Keratinocyte (primary cell): ENCODE measurements at regions not wholly inside any gene's neighbourhood (a gene's known extent, or its start where the extent isn't known, plus 50 kb on each side); places are given as distances from the start of the nearest gene placed in this dataset.

Experiments
- DNase-seq: peaks from one replicate; pipeline ENCODE4 v3.0.0-alpha.2; 2011; ENCODE audit warnings: low read depth, missing footprints, low spot score
- FAIRE-seq: peaks from 2 replicates; lab custom pipeline; 2011; peaks lifted over from hg19 to GRCh38; lab: Jason Lieb, UNC
- H2AFZ ChIP-seq: 2 replicates; pipeline ENCODE4 v1.6.0; 2012; ENCODE audit warnings: low read length, control low read depth, inconsistent platforms; ENCODE audit not compliant: control insufficient read depth
- H3K27ac ChIP-seq: 2 replicates; pipeline ENCODE4 v1.5.1; 2011; ENCODE audit warnings: low read length; ENCODE audit not compliant: control insufficient read depth, insufficient read depth
- H3K27me3 ChIP-seq: 3 replicates; pipeline ENCODE4 v1.6.0; 2011; ENCODE audit warnings: low read length; ENCODE audit not compliant: control insufficient read depth, insufficient read depth; ENCODE audit errors: extremely low read depth
- H3K36me3 ChIP-seq, 2 experiments: 2 replicates in 1 of 2; 3 replicates in 1 of 2; pipeline ENCODE4 v1.5.1; 2011; ENCODE audit warnings: low read length in 2 of 2, mild to moderate bottlenecking in 1 of 2; ENCODE audit not compliant: control insufficient read depth in 2 of 2, insufficient read depth in 2 of 2; ENCODE audit errors: extremely low read depth in 1 of 2
- H3K4me1 ChIP-seq: 3 replicates; pipeline ENCODE4 v1.5.1; 2011; ENCODE audit warnings: low read length; ENCODE audit not compliant: control insufficient read depth, insufficient read depth; ENCODE audit errors: extremely low read depth
- H3K4me2 ChIP-seq: 3 replicates; pipeline ENCODE4 v1.6.0; 2011; ENCODE audit warnings: low read depth, low read length; ENCODE audit not compliant: control insufficient read depth, insufficient read depth; ENCODE audit errors: extremely low read depth
- H3K4me3 ChIP-seq, 3 experiments: fragments of 200-600 bp in 1 of 3; sonication (generic) in 1 of 3; 2 replicates in 2 of 3; 3 replicates in 1 of 3; pipeline ENCODE4 v1.5.1; 2011 to 2016; ENCODE audit warnings: low read length in 3 of 3, mild to moderate bottlenecking in 3 of 3, control low read depth in 2 of 3, inconsistent platforms in 1 of 3, low read depth in 1 of 3, mixed read lengths in 1 of 3, mixed run types in 1 of 3, moderate library complexity in 1 of 3; ENCODE audit not compliant: control insufficient read depth in 2 of 3, insufficient read depth in 2 of 3; ENCODE audit errors: extremely low read depth in 1 of 3
- H3K79me2 ChIP-seq: 2 replicates; pipeline ENCODE4 v1.6.0; 2012; ENCODE audit warnings: low read length; ENCODE audit not compliant: control insufficient read depth, insufficient read depth
- H3K9ac ChIP-seq: 3 replicates; pipeline ENCODE4 v1.6.0; 2011; ENCODE audit warnings: low read length; ENCODE audit not compliant: control insufficient read depth, insufficient read depth; ENCODE audit errors: extremely low read depth
- H3K9me1 ChIP-seq: 3 replicates; pipeline ENCODE4 v1.6.0; 2011; ENCODE audit warnings: low read length; ENCODE audit not compliant: control insufficient read depth, insufficient read depth; ENCODE audit errors: extremely low read depth
- H3K9me3 ChIP-seq: 2 replicates; pipeline ENCODE4 v1.5.1; 2012; ENCODE audit warnings: low read depth, low read length; ENCODE audit not compliant: control insufficient read depth
- H4K20me1 ChIP-seq: 3 replicates; pipeline ENCODE4 v1.6.0; 2011; ENCODE audit warnings: low read length; ENCODE audit not compliant: control insufficient read depth, insufficient read depth; ENCODE audit errors: extremely low read depth
- CTCF ChIP-seq, 3 experiments: IDR thresholded peaks in 1 of 3; conservative IDR thresholded peaks in 1 of 3; optimal IDR thresholded peaks in 1 of 3; 2 replicates in 2 of 3; 3 replicates in 1 of 3; pipeline versions ENCODE3 to v1.5.1; 2011; ENCODE audit warnings: low read length in 3 of 3, mild to moderate bottlenecking in 3 of 3, moderate library complexity in 2 of 3, control low read depth in 1 of 3, inconsistent platforms in 1 of 3; ENCODE audit not compliant: insufficient read depth in 2 of 3; ENCODE audit errors: extremely low read depth in 1 of 3
- EZH2 ChIP-seq: IDR thresholded peaks from one replicate; pipeline ENCODE4 v1.6.1; 2012; ENCODE audit warnings: inconsistent platforms, mild to moderate bottlenecking, low read length, moderate library complexity
- dilution Hi-C: fragments of 300-500 bp; cut with MboI; formaldehyde crosslinking; loops from one replicate; pipeline ENCODE4 v1.7.0; 2020; ENCODE audit warnings: low sequenced_read_pairs; ENCODE audit not compliant: extremely low pct_ligation_motif_present

- Histone ChIP-seq H3K9me1 (no peaks in the 10 kb centered on the region), H3K4me2 (no peak overlapping the region), H2AFZ (no peak overlapping the region), H3K4me3 (no peak overlapping the region), H3K79me2 (no peaks in the 10 kb centered on the region), H3K4me1 (no peaks in the 10 kb centered on the region), H3K27me3 (no peaks in the 10 kb centered on the region), H3K9ac (no peak overlapping the region), H3K36me3 (no peaks in the 10 kb centered on the region), H3K27ac (no peak overlapping the region), H3K9me3 (no peaks in the 10 kb centered on the region), H4K20me1 (no peaks in the 10 kb centered on the region)
- dilution Hi-C loops = no loop called here
- DNase-seq (no peak), FAIRE-seq (no peak)
- TF ChIP-seq CTCF (optimal IDR thresholded peaks at IDR 0.05 in 1 of 3, IDR thresholded peaks at IDR 0.05 in 1 of 3, conservative IDR thresholded peaks at IDR 0.05 in 1 of 3; ENCODE audit: extremely low read depth in 1 of 3, insufficient read depth in 2 of 3, low read length in 3 of 3) (no peak), EZH2 (no peak)
Observed at GRCh38 chr15:46763091-46763490, 954.2 kb upstream of the SEMA6D start.

GRCh38 chr15:46764851-46765250 lies 952.5 kb upstream of the SEMA6D start:
- FAIRE-seq = no peak
- H3K9me1 ChIP-seq = no peaks in the 10 kb centered on the region
- H3K4me2 ChIP-seq = no peak overlapping the region
- TF ChIP-seq EZH2 = no peak
- no peak for TF ChIP-seq CTCF (optimal IDR thresholded peaks at IDR 0.05 in 1 of 3, IDR thresholded peaks at IDR 0.05 in 1 of 3, conservative IDR thresholded peaks at IDR 0.05 in 1 of 3; ENCODE audit: extremely low read depth in 1 of 3, insufficient read depth in 2 of 3, low read length in 3 of 3)
- no peak overlapping the region for H3K4me3 ChIP-seq
- no peak overlapping the region for H2AFZ ChIP-seq
- no peak overlapping the region for H3K9ac ChIP-seq
- H3K27ac ChIP-seq = no peak overlapping the region
- H3K79me2 ChIP-seq = no peaks in the 10 kb centered on the region
- H3K36me3 ChIP-seq = no peaks in the 10 kb centered on the region
- H3K27me3 ChIP-seq = no peaks in the 10 kb centered on the region
- dilution Hi-C loops = no loop called here
- peaks cover 5% of the 10 kb centered on the region for H3K9me3 ChIP-seq
- H4K20me1 ChIP-seq = no peaks in the 10 kb centered on the region
- no peak for DNase-seq
- no peaks in the 10 kb centered on the region for H3K4me1 ChIP-seq
